ENCODE measurements at regions not wholly inside any gene's neighbourhood (a gene's known extent, or its start where the extent isn't known, plus 50 kb on each side); places are given as distances from the start of the nearest gene placed in this dataset.

DNA sequence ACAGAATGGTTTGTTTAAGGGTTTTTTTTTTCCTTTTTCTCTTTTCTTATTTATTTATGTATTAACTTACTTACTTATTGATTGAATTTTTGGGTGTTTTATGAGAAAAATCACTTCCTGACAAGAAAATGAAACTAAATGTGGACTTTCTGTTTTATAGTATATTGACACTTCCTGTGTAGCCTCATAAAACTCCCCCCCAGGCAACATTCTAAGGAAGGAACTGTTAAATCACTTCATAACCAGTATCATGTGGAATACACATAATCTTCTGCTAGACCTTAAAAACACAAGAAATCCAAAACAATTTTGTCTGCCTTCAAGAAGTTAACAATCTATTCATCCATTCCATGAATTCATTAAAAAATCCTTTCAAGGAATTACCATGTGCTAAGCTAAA lies 164.1 kb upstream of the TOM1L1 start:
- TF ChIP-seq CTCF (conservative IDR thresholded peaks at IDR 0.05) (no peak), ZFX (IDR thresholded peaks at IDR 0.05) (no peak)

Data from C4-2B (cell line).